ENCODE measurements at regions not wholly inside any gene's neighbourhood (a gene's known extent, or its start where the extent isn't known, plus 50 kb on each side); places are given as distances from the start of the nearest gene placed in this dataset.
"Not testable (repeated sequence)": the region's sequence is repeated elsewhere in the genome, so short reads cannot be mapped to it uniquely, and the experiment has no call there.

DNA sequence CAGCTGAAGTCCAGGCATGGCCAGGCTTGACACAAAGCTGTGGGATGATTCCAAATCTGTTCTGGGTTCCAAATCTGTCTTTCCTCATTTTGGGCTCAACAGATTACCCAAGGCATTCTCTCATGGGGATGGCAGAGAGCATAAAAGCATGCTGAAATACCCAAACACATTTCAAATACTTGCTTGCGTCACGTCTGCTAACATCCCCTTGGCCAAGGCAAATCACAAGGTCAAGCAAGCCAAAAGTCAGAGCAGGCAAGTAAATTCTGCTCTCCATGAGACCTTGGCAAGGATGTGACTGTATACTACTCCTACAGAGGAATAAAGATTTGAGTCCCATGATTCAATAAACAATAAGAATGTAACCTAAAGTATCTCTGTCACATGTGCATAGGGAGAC lies 306.7 kb downstream of the EPB41L4A start:
- no peak for DNase-seq (ENCODE audit: low spot score)

DNA sequence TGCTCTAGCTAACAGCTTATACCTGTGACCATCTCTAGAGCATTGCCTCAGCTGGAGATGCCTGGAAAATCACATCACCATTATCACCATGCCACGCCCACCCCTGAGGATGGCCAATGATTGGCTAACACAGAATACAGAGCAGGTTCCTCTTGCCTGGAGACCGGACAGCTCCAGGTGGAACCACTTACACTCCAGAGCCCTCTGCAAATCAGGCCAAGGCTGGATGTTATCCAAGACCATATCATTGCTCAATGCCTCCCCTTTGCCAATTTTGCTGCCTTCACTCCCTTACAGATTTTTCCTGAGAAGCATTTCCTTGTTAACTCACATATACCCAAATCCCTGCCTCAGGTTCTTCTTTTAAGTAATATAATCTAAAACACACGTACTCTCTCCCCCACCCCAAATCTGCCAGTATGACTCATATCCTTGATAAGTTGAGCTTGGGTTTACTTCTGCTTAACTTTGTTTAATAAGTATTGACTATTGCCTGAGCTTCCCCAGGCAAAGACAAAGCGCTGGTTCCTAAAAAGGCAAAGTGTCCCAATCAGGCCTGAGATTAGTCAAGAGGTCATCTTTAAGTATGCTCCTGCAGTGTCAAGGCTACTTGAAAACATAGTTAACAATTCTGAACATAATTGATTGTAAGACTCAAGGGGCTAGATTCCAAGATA lies 309.6 kb downstream of the EPB41L4A start:
- no peak for DNase-seq (ENCODE audit: low spot score)

DNA sequence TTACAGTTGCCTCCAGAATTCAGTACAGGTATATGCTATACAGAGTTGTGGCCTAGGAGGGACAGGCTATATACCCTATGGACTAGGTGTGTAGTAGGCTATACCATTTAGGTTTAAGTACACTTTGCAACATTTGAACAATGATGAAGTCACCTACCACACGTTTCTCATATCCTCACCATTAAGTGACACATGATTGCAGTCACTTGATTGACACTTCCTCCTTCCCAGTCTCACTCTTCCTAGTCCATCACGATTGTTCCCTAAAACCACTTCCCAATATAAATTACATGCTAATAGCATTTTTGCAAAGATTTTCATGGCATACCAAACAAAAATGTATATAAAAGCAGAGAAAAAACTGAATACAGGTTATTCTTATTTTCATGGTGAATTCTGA lies 312.2 kb downstream of the EPB41L4A start:
- DNase-seq (ENCODE audit: low spot score) = no peak

DNA sequence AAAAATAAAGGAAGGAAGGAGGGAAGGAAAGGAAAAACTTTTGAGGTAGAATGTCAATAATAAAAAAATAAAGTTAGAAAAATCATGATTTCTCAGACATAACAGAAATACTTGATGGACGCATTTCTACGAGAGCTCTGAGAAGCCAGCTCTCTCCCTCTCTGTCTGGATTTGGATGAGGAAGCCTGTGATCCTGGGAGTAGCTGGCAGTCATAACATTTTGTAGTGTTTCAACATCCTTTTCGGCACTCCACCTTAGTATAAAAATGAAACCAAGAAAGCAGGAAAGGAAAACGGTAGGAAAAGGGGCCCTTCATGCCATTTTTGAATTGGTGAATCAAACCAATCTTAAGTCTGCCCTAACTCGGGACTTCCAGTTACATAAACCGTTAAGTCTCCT lies 321.3 kb downstream of the EPB41L4A start:
- no peak for DNase-seq (ENCODE audit: low spot score)

DNA sequence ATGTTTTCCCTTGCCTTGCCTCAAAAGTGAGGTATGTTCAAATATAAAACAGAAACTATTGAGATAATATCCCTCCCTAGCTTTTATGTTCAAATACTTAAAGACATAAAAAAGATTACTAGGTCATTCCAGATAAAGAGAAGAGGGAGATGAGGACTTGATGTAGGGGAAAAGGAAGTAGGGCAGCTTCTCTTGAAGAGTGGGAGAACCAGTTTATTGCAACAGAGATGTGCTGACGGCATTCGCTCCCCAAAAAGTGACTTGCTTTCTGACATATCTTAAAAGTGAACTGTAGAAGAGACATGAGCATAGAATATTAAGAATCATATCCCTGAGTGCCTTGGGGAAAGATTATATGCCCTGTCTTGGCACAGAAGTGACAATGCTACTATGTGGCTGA lies 330.2 kb upstream of the NREP start:
- DNase-seq (ENCODE audit: low spot score) = no peak

DNA sequence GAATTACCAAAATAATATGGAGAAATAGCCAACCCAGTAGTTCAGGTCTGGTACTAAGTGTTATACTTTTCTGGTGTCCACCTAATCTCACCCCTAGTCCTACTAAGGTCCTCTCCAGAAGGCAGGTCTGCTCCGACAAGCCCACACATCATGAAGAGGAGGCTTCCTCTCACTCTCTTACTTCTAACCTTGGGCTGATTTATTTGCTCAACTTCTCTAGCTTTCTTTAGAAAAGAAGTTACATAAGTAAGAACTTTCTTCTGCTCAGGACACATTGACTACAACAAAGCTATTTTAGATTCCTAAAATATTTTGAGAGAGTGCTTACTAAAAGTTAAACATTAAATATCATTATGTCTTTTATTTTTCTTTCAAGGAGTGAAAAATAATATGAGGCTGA lies 329.7 kb upstream of the NREP start:
- no peak for DNase-seq (ENCODE audit: low spot score)

DNA sequence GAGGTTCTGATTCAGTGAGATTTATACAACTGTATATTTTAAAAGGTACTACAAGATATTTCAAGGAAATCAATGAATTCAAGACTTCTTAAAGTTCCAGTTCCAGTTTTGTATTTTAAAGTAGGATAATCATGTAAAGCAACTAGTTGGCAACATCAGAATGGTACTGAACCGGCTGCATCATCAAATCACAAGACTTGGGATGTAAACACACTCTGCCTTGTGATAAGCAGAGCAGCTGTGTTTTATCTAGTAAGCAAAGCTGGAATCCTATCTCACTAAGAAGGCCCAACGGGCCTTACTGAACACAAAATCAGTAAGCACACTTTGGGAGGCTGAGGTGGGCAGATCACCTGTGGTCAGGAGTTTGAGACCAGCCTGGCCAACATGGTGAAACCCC lies 327.2 kb upstream of the NREP start:
- no peak for DNase-seq (ENCODE audit: low spot score)

DNA sequence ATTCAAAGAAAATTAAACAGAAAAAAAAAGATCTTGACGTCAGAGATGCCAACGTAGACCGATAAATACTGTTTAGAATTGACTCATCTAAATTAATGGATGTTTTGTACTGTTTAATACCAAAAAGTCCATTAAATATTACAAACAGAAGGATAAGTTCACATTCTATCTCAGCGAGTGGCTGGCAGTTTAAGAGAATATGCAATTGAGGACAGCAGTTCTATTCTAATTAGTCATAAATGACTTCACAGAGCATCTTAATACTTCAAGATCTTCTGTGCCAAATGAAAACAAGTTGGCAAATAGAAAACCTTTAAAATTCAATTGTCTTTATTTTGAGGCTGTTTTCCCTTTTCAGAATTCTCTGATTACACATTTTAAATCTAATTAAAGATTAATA lies 326.6 kb upstream of the NREP start:
- no peak for DNase-seq (ENCODE audit: low spot score)

DNA sequence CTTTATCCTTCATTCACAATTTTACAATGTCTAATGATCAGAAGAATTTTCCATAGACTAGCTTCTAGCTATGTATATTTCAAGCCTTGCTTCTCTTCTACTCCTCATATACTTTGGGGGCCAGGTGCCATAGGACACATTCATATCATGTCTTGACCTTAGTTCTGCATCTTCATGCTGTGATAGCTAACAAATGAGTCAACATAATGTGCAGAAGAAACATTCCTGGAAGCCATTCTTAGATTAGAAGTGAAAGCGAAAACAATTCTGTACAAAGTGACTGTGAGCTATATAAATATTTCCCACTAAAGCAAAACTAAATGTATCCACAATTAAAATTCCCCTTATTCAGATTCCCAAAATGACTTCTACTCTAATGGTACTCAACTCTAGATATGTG lies 320.2 kb upstream of the NREP start:
- no peak for DNase-seq (ENCODE audit: low spot score)

DNA sequence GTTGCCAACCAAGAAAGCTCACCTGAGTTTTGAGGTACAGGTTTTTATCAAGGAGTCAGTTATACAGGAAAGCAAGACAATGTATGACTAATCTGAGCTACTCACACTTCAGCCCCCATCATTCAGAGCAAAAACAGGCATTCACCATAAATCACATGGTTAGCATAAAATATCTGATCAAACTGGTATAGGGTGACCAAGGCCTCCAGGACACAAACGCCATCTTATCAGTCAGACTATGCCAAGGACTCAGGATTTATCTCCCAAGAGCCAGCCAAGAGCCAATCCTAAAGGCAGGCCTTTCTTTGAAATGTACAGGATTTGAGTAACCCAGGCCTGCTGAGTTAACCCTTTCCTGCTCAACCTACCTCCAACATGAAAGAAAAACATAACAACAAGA lies 313.0 kb upstream of the NREP start:
- DNase-seq (ENCODE audit: low spot score) = no peak

DNA sequence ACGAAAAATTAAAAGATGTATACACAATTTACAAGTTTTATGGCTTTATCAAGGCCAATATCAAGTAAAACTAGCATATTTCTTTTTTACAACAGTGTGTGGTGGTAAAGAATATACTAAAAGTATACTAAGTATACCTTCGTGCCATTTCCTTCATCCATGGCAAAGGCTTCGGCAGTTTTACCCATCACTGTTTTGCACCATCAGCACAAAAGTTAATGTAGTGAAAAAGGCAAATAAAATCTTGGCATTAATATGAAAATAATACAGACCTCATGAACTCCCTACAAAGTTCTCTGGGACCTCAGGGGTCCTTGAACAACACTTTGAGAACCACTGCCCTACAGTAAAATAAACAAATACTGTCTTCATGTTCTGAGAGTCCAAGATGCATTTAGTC lies 312.3 kb upstream of the NREP start:
- DNase-seq (ENCODE audit: low spot score) = no peak

DNA sequence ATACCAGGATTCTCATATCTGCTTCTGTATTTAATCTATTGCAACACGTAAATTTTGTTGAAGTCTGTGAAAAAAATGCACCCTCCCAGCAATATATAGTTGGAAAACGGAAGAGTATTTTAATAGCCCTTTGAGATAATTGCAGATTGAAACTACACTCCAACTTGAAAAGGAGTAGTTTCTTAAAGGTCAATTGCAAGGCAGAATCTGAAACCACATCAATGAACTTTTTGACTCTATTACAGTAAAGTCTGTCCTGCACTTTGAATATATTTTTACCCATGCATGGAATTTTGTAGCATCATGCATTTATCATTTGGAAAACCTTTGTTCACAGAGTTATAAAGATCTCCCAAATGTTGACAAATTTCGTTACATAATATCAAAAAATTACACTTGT lies 311.6 kb upstream of the NREP start:
- DNase-seq (ENCODE audit: low spot score) = no peak

DNA sequence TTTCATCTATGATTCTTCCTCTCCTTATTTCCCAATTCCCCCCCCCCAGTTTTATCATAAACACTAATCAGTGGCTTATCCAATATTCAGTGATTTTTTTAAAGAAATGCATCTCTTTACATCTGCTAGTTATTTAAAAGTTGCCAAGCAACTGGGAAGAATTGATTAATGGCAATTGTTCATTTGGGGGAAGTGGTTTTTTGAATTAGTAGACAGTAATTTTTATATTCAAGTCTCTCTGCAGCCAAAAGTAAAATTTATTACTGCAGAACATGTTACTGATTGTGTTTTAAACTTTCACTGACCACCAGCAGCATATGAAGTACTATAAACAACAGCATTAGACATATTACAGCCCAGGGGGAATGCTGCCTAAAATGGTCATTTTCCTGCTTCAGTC lies 308.8 kb upstream of the NREP start:
- no peak for DNase-seq (ENCODE audit: low spot score)

DNA sequence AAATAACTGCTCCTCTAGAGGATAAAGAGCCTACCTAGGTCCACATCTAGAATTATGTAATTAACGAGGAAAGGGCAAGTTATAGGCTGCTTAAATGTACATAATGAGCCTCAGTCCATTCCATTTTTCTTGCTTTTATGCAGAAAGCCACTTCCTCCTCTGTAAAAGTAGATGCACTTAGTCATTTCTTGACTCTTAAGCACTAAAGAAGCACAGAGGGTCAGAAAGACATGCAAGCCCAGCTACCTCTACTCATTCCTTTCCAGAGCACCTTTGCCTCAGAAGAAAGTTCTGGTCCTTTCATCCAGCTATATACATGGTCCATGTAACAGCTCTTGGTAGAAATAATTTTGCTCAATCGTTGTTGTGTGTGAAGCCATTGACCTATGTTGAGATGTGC lies 308.0 kb upstream of the NREP start:
- DNase-seq (ENCODE audit: low spot score) = no peak

DNA sequence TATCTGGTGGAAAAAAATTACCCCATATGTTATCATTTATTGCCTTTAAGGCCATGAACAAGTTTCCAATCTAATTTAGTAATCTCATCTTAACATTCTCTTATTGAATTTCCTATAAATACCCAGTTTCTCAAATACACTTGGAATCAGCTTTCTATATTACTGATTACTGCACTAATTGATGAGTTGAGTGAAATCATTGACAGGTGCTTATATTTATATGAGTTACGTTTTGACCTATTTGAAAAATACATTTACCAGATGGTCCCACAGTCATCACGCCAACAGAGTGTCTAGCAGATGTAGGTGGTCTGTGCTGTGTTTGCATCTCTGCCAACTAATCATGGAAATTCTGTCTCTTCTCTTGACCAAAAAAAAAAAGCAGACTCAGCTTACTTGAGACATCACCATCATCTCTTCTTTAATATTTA lies 307.3 kb upstream of the NREP start:
- no peak for DNase-seq (ENCODE audit: low spot score)

DNA sequence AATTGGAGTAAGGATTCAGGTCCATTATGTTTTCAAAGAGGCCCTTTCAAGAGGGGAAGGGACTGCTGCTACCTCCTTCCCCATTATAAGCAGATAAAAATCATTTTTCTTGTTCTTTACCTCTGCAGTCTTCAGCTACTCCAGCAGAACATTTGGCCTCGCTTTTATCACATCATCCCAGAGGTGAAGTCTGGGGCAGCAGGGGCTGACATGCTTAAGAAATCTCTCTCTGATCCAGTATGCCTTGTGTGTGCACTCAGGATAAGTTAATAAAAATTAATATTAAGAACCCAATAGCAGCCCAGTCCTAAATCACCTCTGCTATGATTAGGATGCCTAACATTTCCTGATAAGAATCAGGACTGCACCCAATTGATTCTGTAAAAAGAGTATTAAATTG lies 306.9 kb upstream of the NREP start:
- DNase-seq (ENCODE audit: low spot score) = no peak

DNA sequence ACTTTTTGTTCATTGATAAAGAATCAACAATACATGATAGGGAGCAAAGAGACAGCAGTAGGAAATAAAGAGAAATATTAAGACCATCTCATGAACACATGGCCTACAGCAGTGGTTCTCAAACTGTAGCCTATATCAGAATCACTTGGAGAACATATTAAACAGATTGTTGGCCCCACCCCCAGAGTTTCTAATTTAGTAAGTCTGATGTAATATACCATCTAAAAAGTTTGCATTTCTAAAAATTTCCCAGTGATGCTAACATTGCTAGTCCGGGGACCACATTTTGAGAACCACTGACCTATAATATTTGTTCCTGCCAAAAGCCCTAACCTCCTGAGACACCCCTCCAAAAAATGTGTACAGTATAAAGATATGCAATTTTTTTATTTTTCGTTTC lies 306.2 kb upstream of the NREP start:
- DNase-seq (ENCODE audit: low spot score) = no peak

DNA sequence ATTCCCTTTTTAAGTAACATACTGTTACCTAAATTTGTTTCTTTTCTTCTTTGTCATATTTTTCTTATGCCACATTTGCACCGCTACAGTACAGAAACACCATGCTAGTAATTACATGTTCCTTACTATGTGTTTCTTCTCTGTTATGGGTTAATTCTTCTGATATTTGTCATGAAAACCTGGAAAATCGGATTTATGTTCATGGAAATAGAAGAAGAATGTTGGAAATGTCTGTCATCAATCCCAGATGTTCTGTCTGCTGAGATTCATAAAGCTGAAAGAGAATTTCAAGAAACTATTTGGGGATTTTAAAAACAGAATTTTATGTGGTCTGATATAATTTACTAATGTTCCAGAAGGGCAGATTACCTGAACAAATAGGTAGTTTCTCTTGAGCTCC lies 305.2 kb upstream of the NREP start:
- DNase-seq (ENCODE audit: low spot score) = no peak

DNA sequence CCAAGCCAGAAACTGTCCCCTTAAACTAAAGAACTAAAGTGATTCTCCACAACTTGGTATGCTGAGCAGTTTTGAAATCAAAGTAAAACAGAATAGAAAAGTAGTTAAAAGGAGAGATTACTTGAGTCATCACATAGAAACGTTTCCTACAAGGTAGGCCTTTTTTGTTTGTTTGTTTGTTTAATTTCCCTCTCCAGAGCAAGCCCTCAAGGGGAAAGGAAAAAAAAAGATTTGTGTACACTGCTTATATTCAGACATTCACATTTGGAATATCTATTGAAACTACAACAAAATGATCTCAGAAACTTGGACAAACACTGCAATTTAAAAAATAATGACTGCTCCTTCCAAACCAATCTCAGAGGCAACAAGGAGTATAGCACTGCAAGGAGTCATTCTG lies 304.7 kb upstream of the NREP start:
- no peak for DNase-seq (ENCODE audit: low spot score)

DNA sequence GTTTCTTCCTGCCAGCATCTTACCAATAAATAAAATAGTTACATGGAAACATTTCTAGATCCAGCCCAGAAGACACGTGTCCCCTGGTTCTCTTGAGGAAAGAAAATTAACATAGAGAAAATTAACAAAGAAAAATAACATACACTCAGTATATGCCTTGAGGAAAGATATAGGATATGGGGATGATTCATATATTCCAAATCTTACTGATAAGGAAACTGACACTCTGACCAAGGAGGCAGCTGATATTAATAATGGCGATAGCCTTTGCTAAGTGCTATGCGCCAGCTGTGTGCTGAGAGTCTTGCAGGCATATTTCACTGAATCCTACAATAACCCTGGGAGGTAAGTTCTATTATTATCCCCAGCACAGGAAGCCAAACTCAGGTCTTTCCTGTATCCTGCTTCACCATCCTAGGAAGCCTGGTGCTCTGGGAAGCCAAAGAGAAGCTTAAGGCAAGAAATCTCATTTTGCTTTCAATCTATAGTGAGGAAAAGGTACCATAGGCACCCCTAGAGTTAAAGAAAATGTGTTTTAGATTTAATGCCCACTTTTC lies 302.7 kb upstream of the NREP start:
- DNase-seq (ENCODE audit: low spot score) = no peak

DNA sequence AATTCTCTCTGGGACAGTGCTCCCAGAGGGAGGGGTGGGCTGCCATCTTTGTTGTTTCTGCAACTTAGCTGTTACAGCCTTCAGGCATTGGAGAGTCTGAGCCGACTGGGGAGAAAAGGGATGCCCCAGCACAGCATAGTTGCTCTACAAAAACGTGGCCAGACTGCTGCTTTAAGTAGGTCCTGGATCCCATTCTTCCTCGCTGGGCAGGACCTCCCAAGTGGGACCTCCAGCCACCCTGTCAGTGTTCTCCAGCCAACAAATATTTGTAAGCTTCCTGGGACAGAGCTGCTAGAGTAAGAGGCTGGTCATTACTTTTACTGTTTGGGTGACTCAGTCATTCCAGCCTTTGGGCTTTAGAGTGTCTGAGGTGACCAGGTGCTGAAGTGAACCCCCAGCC lies 292.7 kb upstream of the NREP start:
- DNase-seq (ENCODE audit: low spot score) = no peak

DNA sequence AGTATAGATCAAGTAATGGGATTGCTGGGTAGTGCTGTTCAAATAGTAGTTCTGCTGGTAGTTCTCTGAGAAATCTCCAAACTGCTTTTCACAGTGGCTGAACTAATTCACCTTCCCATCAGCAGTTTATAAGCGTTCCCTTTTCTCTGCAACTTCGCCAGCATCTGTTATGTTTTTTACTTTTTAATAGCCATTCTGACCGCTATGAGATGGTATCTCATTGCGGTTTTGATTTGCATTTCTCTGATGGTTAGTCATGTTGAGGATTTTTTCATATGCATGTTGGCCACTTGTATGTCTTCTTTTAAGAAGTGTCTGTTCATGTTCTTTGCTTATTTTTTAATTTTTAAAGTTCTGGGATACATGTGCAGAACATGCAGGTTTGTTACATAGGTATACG lies 279.2 kb upstream of the NREP start:
- DNase-seq (ENCODE audit: low spot score) = no peak

DNA sequence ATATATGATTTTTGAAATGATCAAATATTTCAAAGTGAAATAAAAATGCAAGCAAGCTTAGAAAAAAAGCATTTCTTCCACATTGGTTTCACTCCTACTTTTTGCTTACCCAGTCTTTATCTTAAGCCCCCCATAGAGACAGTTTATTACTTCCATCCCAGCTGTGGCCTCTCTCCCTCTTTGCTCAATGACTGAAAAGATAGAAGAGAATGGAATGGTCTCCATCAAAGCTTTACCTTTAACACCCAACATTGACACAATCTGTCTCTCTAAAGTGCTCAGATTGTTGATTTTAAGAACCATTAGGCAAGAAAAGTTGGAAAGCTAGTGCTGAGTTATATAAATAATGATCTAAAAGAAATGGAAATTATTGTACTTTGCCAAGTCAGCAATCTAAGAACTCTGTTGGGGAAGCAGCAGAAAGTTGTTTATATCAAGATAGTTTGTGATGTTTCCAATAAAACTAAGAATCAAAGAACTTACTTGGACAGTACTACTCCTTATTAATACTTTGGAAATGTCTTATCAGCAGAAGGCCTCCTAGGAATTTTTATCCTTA lies 277.5 kb upstream of the NREP start:
- DNase-seq (ENCODE audit: low spot score) = no peak

DNA sequence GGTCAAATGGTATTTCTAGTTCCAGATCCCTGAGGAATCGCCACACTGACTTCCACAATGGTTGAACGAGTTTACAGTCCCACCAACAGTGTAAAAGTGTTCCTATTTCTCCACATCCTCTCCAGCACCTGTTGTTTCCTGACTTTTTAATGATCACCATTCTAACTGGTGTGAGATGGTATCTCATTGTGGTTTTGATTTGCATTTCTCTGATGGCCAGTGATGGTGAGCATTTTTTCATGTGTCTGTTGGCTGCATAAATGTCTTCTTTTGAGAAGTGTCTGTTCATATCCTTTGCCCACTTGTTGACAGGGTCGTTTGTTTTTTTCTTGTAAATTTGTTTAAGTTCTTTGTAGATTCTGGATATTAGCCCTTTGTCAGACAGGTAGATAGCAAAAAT lies 269.9 kb upstream of the NREP start:
- not testable (repeated sequence) for DNase-seq (ENCODE audit: low spot score)

All from Ammon's horn (tissue), 1 donor.